ENCODE measurements at regions not wholly inside any gene's neighbourhood (a gene's known extent, or its start where the extent isn't known, plus 50 kb on each side); places are given as distances from the start of the nearest gene placed in this dataset.

DNA sequence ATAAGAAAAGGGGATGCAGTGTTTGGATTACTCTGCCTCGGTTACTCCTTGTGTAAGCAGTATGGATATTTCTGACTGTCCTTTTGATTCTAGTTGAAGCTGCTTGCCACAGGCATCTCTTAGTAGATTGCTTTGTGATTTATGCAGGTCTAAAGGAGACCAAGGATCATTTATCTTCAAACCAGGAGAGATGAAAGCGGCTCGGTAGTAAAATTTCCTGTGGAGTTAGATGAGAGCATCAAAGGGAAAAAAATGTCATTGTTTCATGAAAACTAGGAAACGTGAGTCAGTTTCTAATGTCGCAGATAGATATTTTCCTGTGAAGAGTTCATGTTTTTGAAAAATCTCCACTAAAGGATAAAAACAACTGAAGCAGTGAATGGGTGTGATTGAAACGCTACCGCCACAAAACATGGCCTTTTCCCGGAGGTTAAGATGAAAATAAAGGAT is 254.0 kb upstream of the TBL1XR1 start:
- H2AFZ ChIP-seq (ENCODE audit: low read depth, low read length), result peak overlapping the region; percentile 62

More for the DNA sequence above, 254.0 kb upstream of the TBL1XR1 start:
- H3K4me3 ChIP-seq (replicated peaks in 1 of 3; ENCODE audit: insufficient read depth in 1 of 3, low read depth in 1 of 3, low read length in 3 of 3), result peak overlapping the region in 1 of 3 experiments; percentile 48
- no peaks in the 10 kb centered on the region for H3K9me3 ChIP-seq (replicated peaks; ENCODE audit: control insufficient read depth, insufficient read depth, low read length)
- peak overlapping the region; percentile 82 for H3K4me2 ChIP-seq (ENCODE audit: insufficient read depth, low read length)
- ChIA-PET POLR2A (no interaction called here), CTCF (no interaction called here)
- no peaks in the 10 kb centered on the region for H3K79me2 ChIP-seq (ENCODE audit: control insufficient read depth, insufficient read depth, low read length)
- H3K27ac ChIP-seq (ENCODE audit: insufficient read depth, low read depth, low read length), result peak overlapping the region; percentile 94
- no peaks in the 10 kb centered on the region for H3K27me3 ChIP-seq (ENCODE audit: control insufficient read depth in 2 of 2, insufficient read depth in 2 of 2, low read length in 2 of 2)
- peak overlapping the region; percentile 88 for H3K9ac ChIP-seq (replicated peaks; ENCODE audit: extremely low read depth, insufficient read depth, low read length)
- DNase-seq (ENCODE audit: low read depth, low spot score) (peak; percentile 83), FAIRE-seq (peak; percentile 78)
- no TSS peak for BruUV-seq (replicated peaks)
- TF ChIP-seq, protein P1, sequence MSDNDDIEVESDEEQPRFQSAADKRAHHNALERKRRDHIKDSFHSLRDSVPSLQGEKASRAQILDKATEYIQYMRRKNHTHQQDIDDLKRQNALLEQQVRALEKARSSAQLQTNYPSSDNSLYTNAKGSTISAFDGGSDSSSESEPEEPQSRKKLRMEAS (IDR thresholded peaks at IDR 0.05; ENCODE audit: insufficient read depth, insufficient read length), result no peak
- peak; percentile 61 for TF ChIP-seq FOS (IDR thresholded peaks at IDR 0.05; ENCODE audit: borderline replicate concordance, insufficient read depth, low read length)
- TF ChIP-seq POLR2A (IDR thresholded peaks at IDR 0.05; ENCODE audit: low read depth, low read length), result no peak
- TF ChIP-seq GATA2 (IDR thresholded peaks at IDR 0.05; ENCODE audit: insufficient read depth, insufficient read length, low read depth, low read length), result no peak
- TF ChIP-seq POLR2AphosphoS5 (IDR thresholded peaks at IDR 0.05; ENCODE audit: insufficient read depth, low read depth, low read length), result no peak
- no peak for TF ChIP-seq MYC (IDR thresholded peaks at IDR 0.05; ENCODE audit: low read depth, low read length)
- TF ChIP-seq, protein P2, sequence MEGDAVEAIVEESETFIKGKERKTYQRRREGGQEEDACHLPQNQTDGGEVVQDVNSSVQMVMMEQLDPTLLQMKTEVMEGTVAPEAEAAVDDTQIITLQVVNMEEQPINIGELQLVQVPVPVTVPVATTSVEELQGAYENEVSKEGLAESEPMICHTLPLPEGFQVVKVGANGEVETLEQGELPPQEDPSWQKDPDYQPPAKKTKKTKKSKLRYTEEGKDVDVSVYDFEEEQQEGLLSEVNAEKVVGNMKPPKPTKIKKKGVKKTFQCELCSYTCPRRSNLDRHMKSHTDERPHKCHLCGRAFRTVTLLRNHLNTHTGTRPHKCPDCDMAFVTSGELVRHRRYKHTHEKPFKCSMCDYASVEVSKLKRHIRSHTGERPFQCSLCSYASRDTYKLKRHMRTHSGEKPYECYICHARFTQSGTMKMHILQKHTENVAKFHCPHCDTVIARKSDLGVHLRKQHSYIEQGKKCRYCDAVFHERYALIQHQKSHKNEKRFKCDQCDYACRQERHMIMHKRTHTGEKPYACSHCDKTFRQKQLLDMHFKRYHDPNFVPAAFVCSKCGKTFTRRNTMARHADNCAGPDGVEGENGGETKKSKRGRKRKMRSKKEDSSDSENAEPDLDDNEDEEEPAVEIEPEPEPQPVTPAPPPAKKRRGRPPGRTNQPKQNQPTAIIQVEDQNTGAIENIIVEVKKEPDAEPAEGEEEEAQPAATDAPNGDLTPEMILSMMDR (IDR thresholded peaks at IDR 0.05; ENCODE audit: extremely low read depth in 1 of 2, insufficient read depth in 1 of 2, low read depth in 1 of 2, low read length in 2 of 2), result no peak
- TF ChIP-seq JUN (IDR thresholded peaks at IDR 0.05; ENCODE audit: borderline replicate concordance, insufficient read depth, insufficient read length, low read depth), result peak; percentile 67
- TF ChIP-seq EZH2 (IDR thresholded peaks at IDR 0.05; ENCODE audit: borderline replicate concordance, low read depth, low read length, severe bottlenecking), result no peak
- peaks cover 21% of the 10 kb centered on the region for H3K4me1 ChIP-seq (ENCODE audit: control insufficient read depth, extremely low read depth, insufficient read depth, low read length)
- no peaks in the 10 kb centered on the region for H3K9me1 ChIP-seq (replicated peaks; ENCODE audit: control insufficient read depth, extremely low read depth, insufficient read depth, low read length)
- no peaks in the 10 kb centered on the region for H3K36me3 ChIP-seq (ENCODE audit: control insufficient read depth in 2 of 2, extremely low read depth in 1 of 2, insufficient read depth in 2 of 2, low read length in 2 of 2)
- intact Hi-C loops (cut with micrococcal nuclease) (loop anchor here (1.0 to 5.0 kb wide), 6 partner anchors 106 to 931 kb away; partner anchors contain the start of gene TBL1XR1), dilution Hi-C loops (cut with MboI; ENCODE audit: extremely low pct_ligation_motif_present, low sequenced_read_pairs) (no loop called here)
- no peaks in the 10 kb centered on the region for H4K20me1 ChIP-seq (replicated peaks; ENCODE audit: control insufficient read depth, extremely low read depth, insufficient read depth, low read length)
